Natural killer cell treated with Interleukin-12 subunit alpha and Interleukin-12 subunit beta and Interleukin-15 and Interleukin-18, amount 100 ng/mL, for 72 hours (primary cell): ENCODE measurements at regions not wholly inside any gene's neighbourhood (a gene's known extent, or its start where the extent isn't known, plus 50 kb on each side); places are given as distances from the start of the nearest gene placed in this dataset.
"Not testable (repeated sequence)": the region's sequence is repeated elsewhere in the genome, so short reads cannot be mapped to it uniquely, and the experiment has no call there.

Source experiments
- ATAC-seq, 2 donors: fragments of 150-1000 bp; cut with Tn5 transposase in 1 of 2; sonication (Bioruptor Pico), chemical (Tn5 transposase) in 1 of 2; 2 replicates each; pipeline ENCODE4 v1.10.0; 2021
- DNase-seq: peaks from one replicate; pipeline ENCODE4 v3.0.0; 2022; ENCODE audit warnings: low spot score
- H3K27ac Mint-ChIP-seq, 2 donors: 1 replicate in 1 of 2; 2 replicates in 1 of 2; pipeline ENCODE4 v1.8.0; 2022; ENCODE audit warnings: mixed read lengths in 2 of 2, mild to moderate bottlenecking in 1 of 2, moderate library complexity in 1 of 2
- H3K27me3 Mint-ChIP-seq, 2 donors: 1 replicate in 1 of 2; 2 replicates in 1 of 2; pipeline ENCODE4 v1.8.0; 2022; ENCODE audit warnings: mixed read lengths in 2 of 2
- H3K36me3 Mint-ChIP-seq: one replicate; pipeline ENCODE4 v1.8.0; 2022; ENCODE audit warnings: mixed read lengths
- H3K4me1 Mint-ChIP-seq, 2 donors: 1 replicate in 1 of 2; 2 replicates in 1 of 2; pipeline ENCODE4 v1.8.0; 2022; ENCODE audit warnings: low read depth in 2 of 2, mixed read lengths in 2 of 2, mild to moderate bottlenecking in 1 of 2
- H3K4me3 Mint-ChIP-seq: one replicate; pipeline ENCODE4 v1.8.0; 2022; ENCODE audit warnings: mixed read lengths
- H3K9me3 Mint-ChIP-seq: 2 replicates; pipeline ENCODE4 v1.8.0; 2022; ENCODE audit warnings: mixed read lengths

GRCh38 chr1:148374101-148374500, 109.0 kb downstream of the PPIAL4G start:
- DNase-seq (no peak), ATAC-seq (no peak)
- Mint-ChIP-seq H3K4me1 (peaks cover 25 to 27% of the 10 kb centered on the region in 2 donors), H3K9me3 (no peaks in the 10 kb centered on the region), H3K27me3 (no peaks in the 10 kb centered on the region), H3K4me3 (no peak overlapping the region), H3K36me3 (no peaks in the 10 kb centered on the region), H3K27ac (peak overlapping the region; percentile 82 to 88)

- Mint-ChIP-seq H3K4me3 (peak overlapping the region; percentile 76), H3K9me3 (no peaks in the 10 kb centered on the region), H3K27ac (peak overlapping the region; percentile 82 to 88), H3K36me3 (no peaks in the 10 kb centered on the region), H3K4me1 (peaks cover 25 to 27% of the 10 kb centered on the region in 2 donors), H3K27me3 (no peaks in the 10 kb centered on the region)
- DNase-seq: no peak
- ATAC-seq: peak in 1 of 2 donors; percentile 56
Measured at GRCh38 chr1:148373192-148373925, 109.7 kb downstream of the PPIAL4G start.

- H3K27ac Mint-ChIP-seq: peak overlapping the region; percentile 82 to 88
- H3K36me3 Mint-ChIP-seq: no peaks in the 10 kb centered on the region
- no peaks in the 10 kb centered on the region for H3K9me3 Mint-ChIP-seq
- peak overlapping the region; percentile 76 for H3K4me3 Mint-ChIP-seq
- H3K27me3 Mint-ChIP-seq: no peaks in the 10 kb centered on the region
- no peak for DNase-seq
- peaks cover 25 to 27% of the 10 kb centered on the region in 2 donors for H3K4me1 Mint-ChIP-seq
- peak; percentile 52 to 68 for ATAC-seq
Measured at GRCh38 chr1:148372731-148373130, 110.4 kb downstream of the PPIAL4G start.

GRCh38 chr1:148372051-148372726, 110.9 kb downstream of the PPIAL4G start:
- H3K4me3 Mint-ChIP-seq: peak overlapping the region; percentile 76
- peak in 1 of 2 donors; percentile 53 for ATAC-seq
- H3K36me3 Mint-ChIP-seq, H3K27me3 Mint-ChIP-seq, DNase-seq, H3K9me3 Mint-ChIP-seq: not testable (repeated sequence)
- H3K4me1 Mint-ChIP-seq: peaks cover 25 to 27% of the 10 kb centered on the region in 2 donors
- peak overlapping the region; percentile 82 to 88 for H3K27ac Mint-ChIP-seq

- DNase-seq: peak; percentile 74
- ATAC-seq: peak; percentile 88 to 89
- peaks cover 25 to 27% of the 10 kb centered on the region in 2 donors for H3K4me1 Mint-ChIP-seq
- not testable (repeated sequence) for H3K27me3 Mint-ChIP-seq, H3K36me3 Mint-ChIP-seq, H3K9me3 Mint-ChIP-seq
- H3K27ac Mint-ChIP-seq: peak overlapping the region; percentile 82 to 88
- H3K4me3 Mint-ChIP-seq: peak overlapping the region; percentile 47
Measured at GRCh38 chr1:148371551-148371994, 111.5 kb downstream of the PPIAL4G start.

- H3K36me3 Mint-ChIP-seq, ATAC-seq, DNase-seq, H3K27ac Mint-ChIP-seq, H3K9me3 Mint-ChIP-seq, H3K27me3 Mint-ChIP-seq: not testable (repeated sequence)
- peaks cover 24 to 27% of the 10 kb centered on the region in 2 donors for H3K4me1 Mint-ChIP-seq
- peak overlapping the region; percentile 13 for H3K4me3 Mint-ChIP-seq
Measured at GRCh38 chr1:148370661-148371060, 112.4 kb downstream of the PPIAL4G start.

GRCh38 chr1:148367596-148367995, 115.5 kb downstream of the PPIAL4G start:
- DNase-seq: no peak
- no peaks in the 10 kb centered on the region for H3K36me3 Mint-ChIP-seq
- peaks cover 0 to 14% of the 10 kb centered on the region in 2 donors for H3K27me3 Mint-ChIP-seq
- no peak overlapping the region for H3K4me3 Mint-ChIP-seq
- peaks cover 30 to 41% of the 10 kb centered on the region in 2 donors for H3K4me1 Mint-ChIP-seq
- ATAC-seq: no peak
- H3K27ac Mint-ChIP-seq: no peak overlapping the region
- H3K9me3 Mint-ChIP-seq: no peaks in the 10 kb centered on the region

GRCh38 chr1:148366136-148366753, 116.9 kb downstream of the PPIAL4G start:
- H3K36me3 Mint-ChIP-seq, ATAC-seq, DNase-seq, H3K27ac Mint-ChIP-seq, H3K9me3 Mint-ChIP-seq, H3K4me3 Mint-ChIP-seq: not testable (repeated sequence)
- Mint-ChIP-seq H3K27me3 (peaks cover 0 to 24% of the 10 kb centered on the region in 2 donors), H3K4me1 (peaks cover 29 to 38% of the 10 kb centered on the region in 2 donors)

GRCh38 chr1:148365151-148365550, 118.0 kb downstream of the PPIAL4G start:
- H3K4me1 Mint-ChIP-seq: peaks cover 29 to 34% of the 10 kb centered on the region in 2 donors
- ATAC-seq, H3K36me3 Mint-ChIP-seq, H3K4me3 Mint-ChIP-seq, DNase-seq, H3K9me3 Mint-ChIP-seq: not testable (repeated sequence)
- H3K27me3 Mint-ChIP-seq: peaks cover 0 to 27% of the 10 kb centered on the region in 2 donors
- H3K27ac Mint-ChIP-seq: peak overlapping the region in 1 of 2 donors; percentile 10

- H3K27ac Mint-ChIP-seq, ATAC-seq, H3K36me3 Mint-ChIP-seq, DNase-seq, H3K9me3 Mint-ChIP-seq, H3K4me3 Mint-ChIP-seq: not testable (repeated sequence)
- peaks cover 0 to 27% of the 10 kb centered on the region in 2 donors for H3K27me3 Mint-ChIP-seq
- peaks cover 29 to 34% of the 10 kb centered on the region in 2 donors for H3K4me1 Mint-ChIP-seq
Measured at GRCh38 chr1:148363979-148364378, 119.1 kb downstream of the PPIAL4G start.

GRCh38 chr1:148363439-148363810, 119.7 kb downstream of the PPIAL4G start:
- peak; percentile 62 to 70 for ATAC-seq
- DNase-seq: no peak
- Mint-ChIP-seq H3K4me3 (no peak overlapping the region), H3K4me1 (peaks cover 29 to 34% of the 10 kb centered on the region in 2 donors), H3K9me3 (no peaks in the 10 kb centered on the region), H3K27ac (no peak overlapping the region), H3K36me3 (no peaks in the 10 kb centered on the region), H3K27me3 (peaks cover 0 to 27% of the 10 kb centered on the region in 2 donors)

- H3K36me3 Mint-ChIP-seq: no peaks in the 10 kb centered on the region
- no peak overlapping the region for H3K4me3 Mint-ChIP-seq
- H3K4me1 Mint-ChIP-seq: peaks cover 29 to 34% of the 10 kb centered on the region in 2 donors
- no peak overlapping the region for H3K27ac Mint-ChIP-seq
- ATAC-seq (no peak), DNase-seq (no peak)
- H3K9me3 Mint-ChIP-seq: no peaks in the 10 kb centered on the region
- H3K27me3 Mint-ChIP-seq: peaks cover 0 to 32% of the 10 kb centered on the region in 2 donors
Measured at GRCh38 chr1:148362626-148363438, 120.3 kb downstream of the PPIAL4G start.

- Mint-ChIP-seq H3K27ac (no peak overlapping the region), H3K36me3 (no peaks in the 10 kb centered on the region), H3K4me3 (peak overlapping the region; percentile 75), H3K4me1 (peaks cover 29 to 34% of the 10 kb centered on the region in 2 donors), H3K9me3 (no peaks in the 10 kb centered on the region), H3K27me3 (peaks cover 0 to 38% of the 10 kb centered on the region in 2 donors)
- ATAC-seq: no peak
- DNase-seq: no peak
Measured at GRCh38 chr1:148362216-148362611, 120.9 kb downstream of the PPIAL4G start.
